T-helper 1 cell treated with Interleukin-12 subunit alpha and Interleukin-12 subunit beta and Interleukin-4 antibody, amounts not matched to agents 30 ng/mL and 1 ng/mL, for 36 hours (primary cell): ENCODE measurements at regions not wholly inside any gene's neighbourhood (a gene's known extent, or its start where the extent isn't known, plus 50 kb on each side); places are given as distances from the start of the nearest gene placed in this dataset.
"Not testable (repeated sequence)": the region's sequence is repeated elsewhere in the genome, so short reads cannot be mapped to it uniquely, and the experiment has no call there.

Experiments
- intact Hi-C: fragments of 100-400 bp; cut with micrococcal nuclease; formaldehyde crosslinking; loops from one replicate; pipeline ENCODE4 v1.15.1; 2024

DNA sequence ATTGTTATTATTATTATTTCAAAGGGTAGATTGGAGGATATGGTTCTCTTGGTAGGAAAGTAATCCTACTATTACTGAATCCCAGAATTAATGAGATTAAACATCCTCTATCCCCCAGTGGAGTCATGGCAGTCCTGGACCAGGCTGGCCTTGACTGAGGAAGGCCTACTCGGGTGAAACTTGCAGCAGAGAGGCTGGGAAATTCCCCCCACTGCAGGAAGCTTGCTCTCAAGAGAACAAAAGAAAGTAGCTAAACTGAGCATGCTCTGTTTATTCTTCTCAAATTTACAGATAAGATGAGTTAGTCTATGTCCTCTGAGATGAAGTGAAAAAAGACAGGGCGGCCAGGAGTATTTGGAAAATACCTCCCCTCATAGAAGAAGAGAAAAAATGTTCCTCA, 233.9 kb upstream of the RPS23 start:
- intact Hi-C loops = loop anchor here (1.0 to 5.0 kb wide), 3 partner anchors 155 to 565 kb away; partner anchors contain the start of genes TMEM167A and XRCC4

DNA sequence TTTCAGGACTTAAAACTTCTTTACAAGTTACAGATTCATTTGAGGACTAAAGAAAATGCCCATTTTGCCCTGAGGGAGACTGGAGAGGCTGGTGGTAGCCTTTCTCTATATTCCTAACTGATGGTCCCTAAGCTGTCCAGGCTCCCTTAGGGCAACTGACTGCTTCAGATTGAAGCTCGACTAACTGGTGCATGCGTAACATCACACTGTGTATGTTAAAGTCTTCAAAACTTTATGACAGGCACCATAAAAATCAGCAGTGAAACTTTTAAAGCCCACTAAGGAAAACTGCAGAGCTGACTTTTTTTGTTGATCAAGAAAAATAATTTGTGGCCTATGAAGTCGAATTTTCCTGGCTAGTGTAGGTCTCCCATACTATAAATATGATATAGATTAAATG, 233.0 kb upstream of the RPS23 start:
- intact Hi-C loops = loop anchor here (5.0 kb wide), 1 partner anchor 566 kb away; the partner anchor contains the start of genes TMEM167A and XRCC4

DNA sequence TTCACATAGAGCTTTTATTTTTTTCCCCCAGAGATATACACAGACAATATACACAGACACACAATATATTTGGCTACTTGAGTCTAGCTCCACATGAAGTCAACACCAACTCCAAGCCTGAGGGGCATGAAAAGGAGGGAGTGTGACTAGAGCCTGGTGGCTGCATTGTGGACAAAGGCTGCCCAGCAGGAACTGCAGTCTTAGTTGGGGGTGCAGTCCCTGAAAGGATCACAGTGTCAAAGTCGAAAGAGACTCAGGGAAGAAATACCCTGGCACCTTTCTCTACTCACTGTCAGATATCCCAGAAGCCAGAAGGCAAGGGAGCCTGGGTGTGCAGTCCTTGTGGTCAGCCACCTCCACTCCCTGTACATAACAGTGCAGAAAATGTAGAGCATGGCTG, 231.6 kb upstream of the RPS23 start:
- intact Hi-C loops = loop anchor here (5.0 kb wide), 1 partner anchor 568 kb away; the partner anchor contains the start of genes TMEM167A and XRCC4

DNA sequence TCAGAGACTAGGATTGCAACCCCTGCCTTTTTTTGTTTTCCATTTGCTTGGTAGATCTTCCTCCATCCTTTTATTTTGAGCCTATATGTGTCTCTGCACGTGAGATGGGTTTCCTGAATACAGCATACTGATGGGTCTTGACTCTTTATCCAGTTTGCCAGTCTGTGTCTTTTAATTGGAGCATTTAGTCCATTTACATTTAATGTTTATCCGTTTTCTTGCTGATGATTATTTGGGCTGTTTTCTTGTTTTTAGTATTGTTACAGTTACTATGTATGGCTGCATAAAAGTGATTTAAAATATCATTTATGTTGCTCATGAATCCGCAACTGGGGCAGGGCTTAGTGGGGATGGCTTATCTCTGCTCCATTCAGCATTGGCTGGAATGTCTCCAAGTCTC, 228.2 kb upstream of the RPS23 start:
- intact Hi-C loops = not testable (repeated sequence)

DNA sequence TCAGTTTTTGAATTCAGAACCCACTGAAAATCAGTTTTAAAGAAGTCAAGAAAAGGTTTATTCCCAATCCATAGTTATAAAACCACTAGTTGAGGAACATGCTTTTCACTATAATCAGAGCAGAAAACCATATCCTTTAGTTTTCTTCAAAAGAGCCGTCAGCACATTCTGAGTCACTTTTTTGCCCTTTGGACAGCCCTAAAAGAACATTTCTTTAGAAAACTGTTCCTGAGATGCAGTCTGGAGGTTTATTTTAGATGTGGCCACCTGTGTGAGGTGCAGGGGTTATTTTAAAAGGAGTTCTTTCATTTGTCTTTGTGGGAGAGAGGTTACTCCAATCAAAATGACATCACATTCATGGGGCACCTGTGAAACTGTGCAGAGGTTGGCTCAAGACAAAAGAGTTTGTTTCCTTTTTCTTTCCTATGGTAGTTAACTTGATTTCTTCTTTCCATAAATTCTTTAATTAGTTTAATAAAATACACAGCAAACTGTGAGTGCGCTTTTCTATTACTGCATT, 221.6 kb upstream of the RPS23 start:
- intact Hi-C loops = no loop called here

DNA sequence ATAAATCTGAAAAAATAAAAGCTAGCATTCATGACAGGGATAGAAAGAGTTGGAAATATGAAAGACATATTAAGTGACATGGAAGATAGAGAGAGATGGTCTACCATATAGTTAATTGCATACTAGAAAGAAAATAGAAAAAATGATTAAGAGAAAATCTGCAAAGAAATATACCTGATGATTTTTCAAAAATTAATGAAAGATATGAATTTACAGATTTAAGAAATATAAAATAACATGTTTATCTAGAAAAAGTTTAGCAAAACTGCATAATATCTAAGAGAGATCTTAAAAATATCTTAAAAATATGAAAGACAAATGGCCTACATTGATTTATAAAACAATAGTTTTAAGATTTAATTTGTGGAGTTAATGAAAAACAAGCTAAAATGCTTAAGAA, 219.1 kb upstream of the RPS23 start:
- intact Hi-C loops = no loop called here

DNA sequence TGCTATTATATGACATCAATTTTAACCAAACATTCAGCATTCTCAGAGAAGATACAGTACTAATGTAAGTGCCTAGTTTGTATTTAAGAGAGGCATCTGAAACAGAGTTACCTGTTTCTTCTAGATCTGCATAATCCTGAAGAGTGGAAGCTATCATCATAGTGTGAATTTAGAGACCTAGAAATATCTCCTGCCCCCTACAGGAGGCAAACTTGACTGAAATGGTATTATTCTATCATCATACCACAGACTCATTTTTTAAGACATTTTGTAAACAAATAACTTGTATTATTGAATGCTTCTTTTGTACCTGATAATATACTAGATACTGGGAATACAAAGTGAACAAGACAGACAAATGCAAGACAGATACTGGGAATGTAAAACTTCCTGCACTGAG, 216.8 kb upstream of the RPS23 start:
- intact Hi-C loops = loop anchor here (1.0 to 5.0 kb wide), 2 partner anchors 127 to 143 kb away; no protein-coding TSS in a partner anchor

DNA sequence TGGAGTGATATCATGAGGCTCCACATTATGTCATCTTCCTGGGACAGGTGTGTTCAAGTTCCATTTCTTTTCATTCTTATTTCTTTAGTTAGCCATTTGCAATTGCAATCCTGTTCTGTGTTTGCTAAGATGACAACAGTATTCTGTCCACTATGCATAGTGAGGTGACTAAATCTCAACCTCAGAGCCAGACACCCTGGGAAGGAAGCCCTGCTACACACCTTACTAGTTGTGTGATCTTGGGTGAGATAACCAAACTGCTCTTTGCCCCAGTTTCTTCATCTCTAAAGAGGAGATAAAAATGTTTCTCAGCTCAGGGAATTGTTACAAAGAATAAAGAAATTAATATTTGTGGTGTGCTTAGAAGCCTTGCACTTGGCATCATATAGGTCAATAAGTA, 215.1 kb upstream of the RPS23 start:
- intact Hi-C loops = loop anchor here (5.0 kb wide), 1 partner anchor 129 kb away; no protein-coding TSS in a partner anchor

DNA sequence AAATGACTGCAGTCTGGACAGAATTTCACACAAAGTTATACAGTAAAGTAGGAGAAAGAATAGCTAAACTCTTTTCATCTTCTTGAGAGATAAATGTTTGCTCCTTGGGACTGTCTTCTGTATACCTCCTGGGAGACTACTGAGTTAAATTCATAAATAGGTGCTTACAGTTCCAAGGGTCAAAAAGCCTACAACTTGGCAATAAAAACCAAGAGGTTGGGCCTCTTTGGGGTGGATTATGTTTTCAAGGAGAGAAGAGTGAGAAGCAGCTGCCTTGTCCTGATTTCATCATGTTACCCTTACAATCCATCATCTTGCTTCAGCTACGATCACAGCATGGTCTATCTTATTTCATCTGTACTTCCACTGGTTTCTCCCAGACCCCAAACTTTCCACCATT, 213.2 kb upstream of the RPS23 start:
- intact Hi-C loops = loop anchor here (5.0 kb wide), 1 partner anchor 131 kb away; no protein-coding TSS in a partner anchor

DNA sequence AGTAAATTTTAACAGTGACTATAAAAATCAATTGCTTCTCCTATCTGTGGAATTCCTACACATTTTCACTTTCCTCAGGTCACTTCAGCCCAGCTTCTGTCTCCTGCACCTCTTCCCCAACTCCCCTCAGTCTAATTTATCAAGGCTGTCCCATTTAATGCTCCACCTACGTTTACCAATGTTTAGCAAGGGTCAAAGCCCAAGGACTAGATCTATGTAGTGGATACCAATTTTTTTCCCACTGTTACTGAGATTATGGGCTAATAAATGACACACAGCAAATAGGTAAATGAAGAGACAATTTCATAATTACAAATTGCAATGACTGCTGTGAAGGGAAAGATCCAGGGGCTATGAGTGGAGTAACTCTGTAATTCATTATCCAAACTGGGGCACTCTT, 211.5 kb upstream of the RPS23 start:
- intact Hi-C loops = loop anchor here (5.0 kb wide), 1 partner anchor 133 kb away; no protein-coding TSS in a partner anchor

DNA sequence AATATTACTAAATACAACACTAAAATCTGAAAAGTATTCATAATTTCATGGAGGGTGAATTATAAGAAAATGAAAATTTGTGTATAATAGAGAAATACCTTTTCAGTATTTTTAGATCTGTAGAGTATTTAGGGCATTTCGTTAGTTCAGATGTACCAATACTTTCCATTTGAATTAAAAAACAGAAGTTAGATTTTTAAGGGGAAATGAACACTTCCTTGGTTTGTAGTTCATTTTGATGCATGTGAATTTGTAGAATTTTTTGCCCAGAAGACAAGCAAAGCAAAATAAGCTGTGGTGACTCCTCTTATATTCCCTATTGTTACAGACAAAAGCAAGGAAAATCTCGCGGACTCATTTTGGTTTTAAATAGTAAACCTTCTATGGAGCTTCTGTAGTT, 209.0 kb upstream of the RPS23 start:
- intact Hi-C loops = no loop called here

DNA sequence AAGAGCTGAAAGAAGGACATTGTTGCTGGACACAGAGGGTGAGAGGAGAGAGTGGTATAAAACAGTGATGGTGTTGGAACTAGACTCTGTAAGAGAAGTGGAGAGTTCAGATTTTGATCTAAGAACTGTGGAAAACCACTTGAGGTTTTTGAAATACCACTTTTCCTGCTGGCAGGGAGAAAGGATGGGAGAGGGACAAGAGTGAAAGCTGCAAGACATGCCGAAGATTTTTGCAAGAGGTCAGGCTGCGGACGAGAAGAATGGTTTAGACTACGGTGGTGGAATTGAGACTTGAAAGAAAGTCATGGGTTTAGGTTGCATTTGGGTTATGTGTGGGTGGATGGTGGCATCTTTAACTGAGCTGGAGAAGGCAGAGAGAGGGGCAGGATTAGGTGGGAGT, 202.2 kb upstream of the RPS23 start:
- intact Hi-C loops = no loop called here

DNA sequence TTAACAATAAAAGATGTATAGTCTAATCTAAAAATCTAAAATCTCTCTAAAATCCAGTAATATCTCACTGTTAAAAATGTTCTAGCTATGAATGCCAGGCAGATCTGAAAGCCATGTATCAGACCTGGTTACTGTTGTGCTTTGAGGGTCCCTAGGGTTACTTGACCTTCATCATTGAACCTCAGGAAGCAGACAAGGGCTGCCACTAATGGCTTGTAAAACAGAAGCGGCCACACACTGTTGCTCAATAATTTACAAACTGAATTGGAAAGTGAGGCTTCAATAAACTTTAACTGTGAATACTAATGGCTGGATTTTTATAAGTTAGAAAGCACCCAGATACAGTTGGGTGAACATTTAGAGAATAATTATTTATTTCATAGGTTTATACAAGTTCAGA, 198.0 kb upstream of the RPS23 start:
- intact Hi-C loops = no loop called here

DNA sequence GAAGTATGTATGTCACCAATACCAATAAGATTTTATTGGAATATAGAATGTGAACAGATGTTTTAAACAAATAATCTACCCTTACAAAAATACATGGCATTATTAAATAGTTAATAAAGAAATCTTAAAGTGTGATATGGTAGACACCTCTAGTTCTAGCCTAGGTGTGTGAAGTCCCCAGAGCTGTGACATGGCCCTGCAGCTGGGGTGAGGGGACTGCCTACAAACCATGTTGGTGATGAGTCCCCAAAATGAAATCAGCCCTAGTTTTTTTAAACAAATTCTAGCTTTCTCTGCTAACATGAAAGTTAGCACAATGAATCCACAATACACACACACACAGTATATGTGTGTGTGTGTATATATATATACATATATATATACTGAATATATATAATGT, 195.1 kb upstream of the RPS23 start:
- intact Hi-C loops = no loop called here

DNA sequence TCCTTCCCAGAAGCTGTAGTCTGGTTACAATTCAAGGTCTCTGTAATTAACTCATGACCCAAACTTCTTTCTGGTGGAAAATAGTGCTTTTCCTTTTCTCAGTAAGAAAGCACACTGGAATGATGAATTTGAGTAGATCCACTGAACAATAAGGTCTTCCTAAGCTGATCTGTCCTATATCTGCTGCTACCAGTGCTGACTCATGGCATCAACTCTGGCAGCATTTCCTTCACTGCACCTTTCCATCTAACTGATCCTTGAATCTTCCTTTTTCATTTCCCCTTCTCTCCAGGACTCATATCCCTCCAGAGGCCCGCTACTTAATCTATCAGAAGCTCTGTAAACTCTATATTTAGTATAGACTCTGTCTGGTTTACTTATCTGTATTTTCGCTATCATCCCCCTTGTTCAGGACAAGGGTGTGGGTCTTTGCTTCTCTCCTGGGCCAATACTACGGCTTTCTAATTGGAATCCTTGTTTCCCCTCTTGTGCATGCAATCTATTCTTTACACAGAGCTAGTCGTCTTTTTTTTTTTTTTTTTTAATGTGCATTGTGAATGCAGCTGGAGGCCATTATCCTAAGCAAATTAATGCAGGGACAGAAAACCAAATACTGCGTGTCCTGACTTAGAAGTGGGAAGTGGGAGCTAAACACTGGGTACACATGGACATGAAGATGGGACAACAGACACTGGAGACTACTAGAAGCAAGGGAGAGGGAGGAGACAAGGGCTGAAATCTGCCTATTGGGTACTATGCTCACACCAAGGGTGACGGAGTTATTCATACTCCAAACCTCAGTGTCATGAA, 192.2 kb upstream of the RPS23 start:
- intact Hi-C loops = no loop called here

DNA sequence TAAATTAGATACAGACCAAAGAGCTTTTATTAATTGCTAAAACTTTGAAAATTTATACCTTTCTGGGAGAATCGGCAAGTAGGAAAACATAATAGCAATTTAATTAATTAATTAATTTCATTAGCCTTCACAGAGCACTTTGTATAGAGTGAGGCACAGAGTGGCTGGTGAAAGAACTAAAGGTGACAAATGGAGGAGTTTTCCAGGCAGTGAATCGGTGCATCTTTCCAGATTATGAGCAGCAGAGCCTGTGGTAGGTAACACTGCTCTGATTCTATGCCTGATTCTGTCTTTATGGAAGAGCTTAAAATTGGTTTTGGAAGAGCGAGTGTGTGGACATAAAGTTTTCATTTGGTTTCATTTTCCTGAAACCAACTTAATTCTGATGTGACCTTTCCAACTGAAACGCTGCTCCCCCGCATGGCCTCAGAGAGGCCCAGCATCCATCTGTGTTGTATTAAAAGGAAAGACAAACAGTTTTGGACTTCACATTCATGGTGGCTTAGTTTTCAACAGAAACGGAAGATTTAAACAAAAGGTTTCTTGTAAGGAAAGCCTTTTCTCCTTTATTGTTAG, 188.9 kb upstream of the RPS23 start:
- intact Hi-C loops = no loop called here

DNA sequence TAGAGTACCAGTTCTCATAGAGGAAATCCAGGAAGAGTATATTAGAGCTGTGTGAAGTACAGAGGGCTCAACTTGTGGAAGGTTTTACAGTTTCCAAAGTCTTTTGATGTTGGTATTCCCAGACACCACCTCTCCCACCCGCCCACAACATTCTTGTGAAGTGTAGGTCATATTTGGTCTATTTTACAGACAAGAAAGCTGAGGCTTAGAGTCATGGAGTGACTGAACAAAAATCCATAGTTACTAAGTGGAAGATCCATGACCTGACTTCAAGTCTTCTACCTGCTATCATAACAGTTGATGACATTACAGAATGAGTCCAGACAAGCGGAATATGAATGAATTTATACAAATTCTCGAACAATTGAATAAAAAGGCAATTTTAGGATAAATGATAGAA, 187.1 kb upstream of the RPS23 start:
- intact Hi-C loops = loop anchor here (2.0 kb wide), 1 partner anchor 112 kb away; no protein-coding TSS in a partner anchor

DNA sequence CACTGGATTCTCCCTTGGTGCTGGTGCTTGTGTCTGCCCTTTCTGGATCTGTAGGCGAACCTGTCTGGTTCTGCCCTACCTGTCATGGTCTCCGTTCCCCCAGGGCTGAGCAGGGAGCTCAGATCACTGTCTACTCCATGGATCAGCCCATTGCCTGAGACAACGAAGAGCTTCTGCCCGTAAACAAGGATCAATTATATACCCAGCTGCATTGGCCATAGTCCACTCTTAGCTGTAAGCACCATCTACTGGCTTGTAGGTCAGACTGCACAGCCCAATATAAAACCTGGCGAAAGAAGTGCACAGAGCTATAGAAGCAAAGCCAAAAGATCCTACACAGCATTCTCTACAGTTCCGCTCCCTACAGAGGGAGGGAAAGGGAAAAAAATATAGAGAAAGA, 181.5 kb upstream of the RPS23 start:
- intact Hi-C loops = no loop called here

DNA sequence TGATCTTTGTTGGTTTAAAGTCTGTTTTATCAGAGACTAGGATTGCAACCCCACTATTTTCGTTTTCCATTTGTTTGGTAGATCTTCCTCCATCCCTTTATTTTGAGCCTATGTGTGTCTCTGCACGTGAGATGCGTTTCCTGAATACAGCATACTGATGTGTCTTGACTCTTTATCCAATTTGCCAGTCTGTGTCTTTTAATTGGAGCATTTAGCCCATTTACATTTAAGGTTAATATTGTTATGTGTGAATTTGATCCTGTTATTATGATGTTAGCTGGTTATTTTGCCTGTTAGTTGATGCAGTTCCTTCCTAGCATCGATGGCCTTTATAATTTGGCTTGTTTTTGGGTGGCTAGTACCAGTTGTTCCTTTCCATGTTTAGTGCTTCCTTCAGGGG, 177.2 kb upstream of the RPS23 start:
- intact Hi-C loops = not testable (repeated sequence)

DNA sequence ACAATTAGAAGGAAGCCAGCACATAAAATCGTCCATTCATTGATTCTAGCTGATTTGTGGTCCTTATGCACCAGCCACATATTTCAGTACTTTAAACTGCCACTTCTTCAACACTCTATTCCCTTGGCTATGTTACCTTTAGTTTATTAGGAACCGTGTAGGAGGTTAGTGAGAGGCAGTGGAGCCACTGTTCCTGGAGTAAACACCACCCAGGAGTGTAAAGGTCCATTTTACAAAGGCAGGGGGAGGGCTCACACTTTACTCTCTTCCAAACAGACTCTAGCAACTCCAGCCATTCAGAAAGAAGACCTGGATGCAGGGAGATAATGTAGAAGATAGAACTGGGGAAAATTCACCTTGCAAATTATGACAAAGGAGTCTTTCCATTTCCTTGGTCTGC, 170.2 kb upstream of the RPS23 start:
- intact Hi-C loops = no loop called here

DNA sequence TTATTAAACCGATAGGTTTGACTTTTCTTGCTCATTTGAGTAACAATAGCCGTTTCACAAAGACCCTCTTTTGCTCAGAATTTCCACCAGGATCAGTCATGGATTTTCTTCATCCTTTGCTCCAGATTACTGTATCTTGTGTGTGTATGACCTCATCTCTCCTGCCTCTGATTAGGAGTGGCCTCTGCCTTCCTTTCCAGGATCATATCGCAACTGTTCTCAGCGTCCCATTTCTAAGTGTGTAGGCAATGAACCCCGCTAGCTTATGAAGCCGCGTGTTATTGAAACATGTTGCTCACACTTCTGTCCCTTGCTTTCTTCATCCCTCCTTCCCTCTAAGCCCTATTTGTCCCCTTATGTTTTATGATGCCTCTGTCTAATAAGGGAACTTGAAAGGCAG, 169.8 kb upstream of the RPS23 start:
- intact Hi-C loops = no loop called here

DNA sequence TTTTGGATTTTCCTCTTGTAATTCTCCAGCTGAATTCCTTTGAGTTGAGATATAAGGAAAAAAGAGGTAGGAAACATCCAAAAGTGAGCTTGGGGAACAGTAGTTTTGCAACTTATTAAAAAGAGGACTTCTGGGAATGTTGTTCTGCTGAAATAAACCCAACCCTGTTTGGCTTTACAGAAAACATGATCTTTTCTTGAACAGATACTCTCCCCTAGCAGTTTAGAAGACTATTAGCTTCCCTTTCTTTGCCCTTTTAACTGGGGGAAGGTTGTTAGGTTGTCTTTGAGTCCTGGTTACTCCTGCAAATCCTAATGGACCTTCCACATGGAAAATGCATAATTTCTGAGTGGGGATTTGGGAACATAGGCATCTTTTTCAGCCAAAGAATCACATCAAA, 168.7 kb upstream of the RPS23 start:
- intact Hi-C loops = no loop called here
